GM23248 (cell line): ENCODE measurements at regions not wholly inside any gene's neighbourhood (a gene's known extent, or its start where the extent isn't known, plus 50 kb on each side); places are given as distances from the start of the nearest gene placed in this dataset.

Source experiments
- DNase-seq: peaks from one replicate; pipeline ENCODE4 v3.0.0-alpha.2; 2015
- H2AFZ ChIP-seq: fragments of 200-600 bp; sonication (generic); 2 replicates; pipeline ENCODE4 v1.6.1; 2016; ENCODE audit warnings: antibody characterized with exemption
- H3F3A ChIP-seq: fragments of 200-600 bp; sonication (generic); 2 replicates; pipeline ENCODE4 v1.6.1; 2016; ENCODE audit warnings: mild to moderate bottlenecking, antibody characterized with exemption, mixed run types; ENCODE audit not compliant: insufficient read depth
- H3K27ac ChIP-seq: fragments of 200-600 bp; sonication (generic); 2 replicates; pipeline ENCODE4 v1.5.1; 2016; ENCODE audit warnings: mild to moderate bottlenecking
- H3K27me3 ChIP-seq: fragments of 200-600 bp; sonication (generic); replicated peaks from 2 replicates; pipeline ENCODE4 v1.6.1; 2016; ENCODE audit warnings: mild to moderate bottlenecking; ENCODE audit not compliant: insufficient read depth
- H3K36me3 ChIP-seq: fragments of 200-600 bp; sonication (generic); 2 replicates; pipeline ENCODE4 v1.6.1; 2016; ENCODE audit warnings: low read depth, mild to moderate bottlenecking
- H3K4me1 ChIP-seq: fragments of 200-600 bp; sonication (generic); 2 replicates; pipeline ENCODE4 v1.6.1; 2016; ENCODE audit warnings: mild to moderate bottlenecking; ENCODE audit not compliant: insufficient read depth
- H3K4me2 ChIP-seq: fragments of 200-600 bp; sonication (generic); one replicate; pipeline ENCODE4 v1.6.1; 2016; ENCODE audit warnings: mild to moderate bottlenecking; ENCODE audit not compliant: unreplicated experiment
- H3K4me3 ChIP-seq: fragments of 200-600 bp; sonication (generic); 2 replicates; pipeline ENCODE4 v1.5.1; 2016; ENCODE audit warnings: mild to moderate bottlenecking
- H3K79me2 ChIP-seq: fragments of 200-600 bp; sonication (generic); 2 replicates; pipeline ENCODE4 v1.6.1; 2016; ENCODE audit warnings: mild to moderate bottlenecking; ENCODE audit not compliant: insufficient read depth
- H3K9ac ChIP-seq: fragments of 200-600 bp; sonication (generic); 2 replicates; pipeline ENCODE4 v1.6.1; 2016; ENCODE audit warnings: mild to moderate bottlenecking
- H3K9me2 ChIP-seq: fragments of 200-600 bp; sonication (generic); 2 replicates; pipeline ENCODE4 v1.6.1; 2016; ENCODE audit warnings: mixed run types, mild to moderate bottlenecking, moderate library complexity; ENCODE audit not compliant: insufficient read depth
- H3K9me3 ChIP-seq: fragments of 200-600 bp; sonication (generic); one replicate; pipeline ENCODE4 v1.6.1; 2017; ENCODE audit warnings: low read depth
- H4K20me1 ChIP-seq: fragments of 200-600 bp; sonication (generic); 2 replicates; pipeline ENCODE4 v1.6.0; 2016; ENCODE audit not compliant: insufficient read depth
- EZH2 ChIP-seq: fragments of 200-600 bp; sonication (generic); IDR thresholded peaks from 2 replicates; pipeline ENCODE4 v1.6.1; 2018; ENCODE audit warnings: antibody characterized with exemption, mild to moderate bottlenecking; ENCODE audit not compliant: insufficient read depth, poor library complexity, severe bottlenecking
- EZH2phosphoT487 ChIP-seq: fragments of 200-600 bp; sonication (generic); IDR thresholded peaks from 2 replicates; pipeline ENCODE4 v1.6.1; 2018; ENCODE audit warnings: antibody characterized with exemption, moderate library complexity, mild to moderate bottlenecking, low read depth; ENCODE audit not compliant: insufficient read depth
- WGBS, 2 experiments: methylation state at CpG; one replicate each; pipeline ENCODE4 v1.1.6; 2015 to 2017; ENCODE audit warnings: low lambda C conversion rate in 2 of 2, low coverage in 1 of 2; ENCODE audit errors: missing lambda C conversion rate in 2 of 2; 5-methylcytosine and 5-hydroxymethylcytosine counted together
- in situ Hi-C: fragments of 300-500 bp; cut with MboI; formaldehyde crosslinking; loops from 2 replicates; pipeline ENCODE4 v1.15.0; 2020

DNA sequence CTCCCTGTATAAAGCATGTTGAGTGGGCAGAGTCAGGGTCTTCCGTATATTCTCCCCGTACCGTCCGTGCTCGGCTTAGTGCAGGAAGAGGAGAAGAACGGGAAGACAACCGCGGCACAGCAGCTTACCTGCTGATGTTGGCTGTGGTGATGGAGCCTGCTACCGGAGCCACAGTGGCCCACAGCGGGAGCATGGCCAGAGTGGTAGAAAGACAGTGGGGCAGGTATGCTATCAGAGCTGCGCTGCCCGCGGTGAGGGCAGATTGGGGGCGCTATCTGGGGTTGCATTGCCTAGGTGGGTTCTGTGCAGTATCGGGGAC is 120.7 kb upstream of the VPREB1 start:
- WGBS, 2 experiments, result 67 to 73% methylated on average over 14 to 15 of the region's 15 CpGs
- no peaks in the 10 kb centered on the region for H4K20me1 ChIP-seq
- in situ Hi-C loops, result no loop called here
- H3F3A ChIP-seq, result no peaks in the 10 kb centered on the region
- no peaks in the 10 kb centered on the region for H3K9me3 ChIP-seq
- no peak for TF ChIP-seq EZH2
- TF ChIP-seq EZH2phosphoT487, result no peak
- no peaks in the 10 kb centered on the region for H3K36me3 ChIP-seq
- H3K4me3 ChIP-seq, result no peak overlapping the region
- no peaks in the 10 kb centered on the region for H3K9me2 ChIP-seq
- H3K79me2 ChIP-seq, result no peaks in the 10 kb centered on the region
- H2AFZ ChIP-seq, result no peak overlapping the region
- no peak overlapping the region for H3K9ac ChIP-seq
- H3K27me3 ChIP-seq, result peaks cover 25% of the 10 kb centered on the region
- no peaks in the 10 kb centered on the region for H3K4me1 ChIP-seq
- DNase-seq, result no peak
- H3K4me2 ChIP-seq, result no peak overlapping the region
- H3K27ac ChIP-seq, result no peak overlapping the region

DNA sequence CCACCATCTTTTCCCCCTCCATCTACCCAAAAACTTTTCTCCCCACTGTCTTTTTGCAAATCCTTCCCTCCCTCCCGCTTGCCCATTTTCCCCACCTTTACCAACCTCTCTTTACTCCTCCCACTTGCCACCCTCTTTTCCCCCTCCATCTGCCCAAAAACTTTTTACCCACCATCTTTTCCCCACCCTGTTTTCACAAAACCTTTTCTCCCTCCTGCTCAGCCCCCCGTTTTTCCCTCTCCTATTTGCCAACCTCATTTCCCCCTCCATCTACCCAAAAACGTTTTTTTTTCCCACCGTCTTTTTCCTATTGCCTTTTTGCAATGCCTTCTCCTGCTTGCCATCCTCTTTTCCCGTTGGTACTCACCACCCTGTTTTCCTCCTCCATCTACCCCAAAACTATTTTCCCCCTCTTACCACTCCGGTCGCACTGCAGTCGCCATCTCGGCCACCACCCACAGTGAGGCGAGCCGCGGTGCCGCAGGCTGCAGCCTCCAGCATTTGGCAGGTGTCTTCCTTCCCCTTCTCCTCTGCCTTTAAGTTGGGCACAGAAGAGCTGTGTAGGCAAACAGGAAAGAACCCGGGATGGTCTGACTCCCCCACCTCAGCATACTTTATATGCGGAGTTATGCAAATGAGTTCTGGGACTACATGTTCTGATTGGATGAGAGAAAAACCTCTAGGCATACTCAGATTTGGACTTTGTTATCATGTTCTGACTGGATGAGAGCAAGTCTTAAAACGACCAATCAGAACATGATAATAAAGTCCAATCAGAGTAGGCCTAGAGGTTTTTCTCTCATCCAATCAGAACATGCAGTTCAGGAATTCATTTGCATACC is 121.2 kb upstream of the VPREB1 start:
- Histone ChIP-seq H3F3A (no peaks in the 10 kb centered on the region), H3K27ac (no peak overlapping the region), H3K4me1 (no peaks in the 10 kb centered on the region), H3K9ac (no peak overlapping the region), H2AFZ (no peak overlapping the region), H3K4me3 (no peak overlapping the region), H3K4me2 (no peak overlapping the region), H3K79me2 (no peaks in the 10 kb centered on the region), H4K20me1 (no peaks in the 10 kb centered on the region), H3K9me2 (no peaks in the 10 kb centered on the region), H3K9me3 (no peaks in the 10 kb centered on the region), H3K36me3 (no peaks in the 10 kb centered on the region), H3K27me3 (peaks cover 27% of the 10 kb centered on the region)
- in situ Hi-C loops, result no loop called here
- TF ChIP-seq EZH2 (no peak), EZH2phosphoT487 (no peak)
- no peak for DNase-seq
- WGBS, 2 experiments, result 58 to 59% methylated on average over 15 to 16 of the region's 16 CpGs

DNA sequence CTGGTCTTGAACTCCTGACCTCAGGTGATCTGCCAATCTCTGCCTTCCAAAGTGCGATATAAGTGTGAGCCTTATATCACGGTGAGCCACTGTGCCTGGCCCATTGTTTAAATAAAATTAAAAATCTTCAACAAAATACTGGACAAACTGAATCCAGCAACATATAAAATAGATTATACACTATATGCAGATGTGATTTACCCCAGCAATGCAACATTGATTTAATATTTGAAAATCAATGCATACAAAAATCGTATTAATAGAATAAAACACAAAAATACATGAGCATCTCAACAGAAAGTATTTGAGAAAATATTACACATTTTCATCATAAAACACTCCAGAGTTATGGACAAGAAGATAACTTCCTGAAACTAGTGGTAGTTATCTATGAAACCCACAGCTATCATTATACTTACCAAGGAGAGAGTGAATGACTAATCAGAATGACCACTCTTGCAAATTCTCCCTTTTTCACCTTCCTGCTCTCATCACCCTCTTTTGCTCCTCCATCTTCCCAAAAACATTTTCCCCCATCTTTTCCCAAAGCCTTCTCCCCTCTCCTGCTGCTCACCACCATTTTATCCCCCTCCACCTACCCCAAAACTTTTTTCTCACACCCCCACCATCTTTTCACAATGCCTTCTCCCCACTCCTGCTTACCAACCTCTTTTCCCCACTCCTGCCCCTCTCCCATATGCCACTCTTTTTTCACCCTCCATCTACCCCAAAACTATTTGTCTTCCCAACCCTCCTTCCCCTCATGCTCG is 122.1 kb upstream of the VPREB1 start:
- Histone ChIP-seq H4K20me1 (no peaks in the 10 kb centered on the region), H3K4me1 (no peaks in the 10 kb centered on the region), H3K9ac (no peak overlapping the region), H3K79me2 (no peaks in the 10 kb centered on the region), H3K9me2 (no peaks in the 10 kb centered on the region), H2AFZ (no peak overlapping the region), H3K36me3 (no peaks in the 10 kb centered on the region), H3F3A (no peaks in the 10 kb centered on the region), H3K4me3 (no peak overlapping the region), H3K4me2 (no peak overlapping the region), H3K9me3 (no peaks in the 10 kb centered on the region), H3K27me3 (peaks cover 24% of the 10 kb centered on the region), H3K27ac (no peak overlapping the region)
- TF ChIP-seq EZH2 (no peak), EZH2phosphoT487 (no peak)
- no peak for DNase-seq
- in situ Hi-C loops, result no loop called here
- 47 to 65% methylated on average over 3 to 4 of the region's 4 CpGs for WGBS, 2 experiments

DNA sequence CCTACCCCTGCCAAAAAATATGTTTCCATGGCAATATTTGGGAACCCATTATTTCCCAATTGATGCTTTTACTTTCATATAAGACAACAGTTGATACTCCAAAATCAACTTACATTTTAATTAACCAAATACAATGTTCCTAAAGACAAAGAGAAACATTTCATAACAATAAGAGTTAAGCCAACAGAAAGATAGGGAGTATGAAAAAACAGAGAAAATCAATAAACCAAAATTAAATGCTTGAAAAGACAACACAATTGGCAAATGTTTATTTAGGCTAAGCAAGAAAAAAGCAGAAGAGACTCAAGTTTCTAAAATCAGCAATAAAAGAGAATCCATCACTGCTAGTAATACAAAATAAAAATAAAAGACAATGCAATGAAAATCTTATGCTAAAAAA is 123.1 kb upstream of the VPREB1 start:
- TF ChIP-seq EZH2, result no peak
- TF ChIP-seq EZH2phosphoT487, result no peak
- Histone ChIP-seq H3K4me1 (no peaks in the 10 kb centered on the region), H3K79me2 (no peaks in the 10 kb centered on the region), H4K20me1 (no peaks in the 10 kb centered on the region), H2AFZ (no peak overlapping the region), H3K36me3 (no peaks in the 10 kb centered on the region), H3K9ac (no peak overlapping the region), H3K9me3 (no peaks in the 10 kb centered on the region), H3K4me3 (no peak overlapping the region), H3K27ac (no peak overlapping the region), H3F3A (no peaks in the 10 kb centered on the region), H3K4me2 (no peak overlapping the region), H3K9me2 (no peaks in the 10 kb centered on the region), H3K27me3 (peaks cover 13% of the 10 kb centered on the region)
- no peak for DNase-seq
- in situ Hi-C loops, result no loop called here
